Stimulated activated memory B cell treated with anti-CD40 and anti-IgM and Interleukin-4, amounts not matched to agents 10 μg/mL and 1 μg/mL and 100 μg/mL, for 72 hours (primary cell): ENCODE measurements at regions not wholly inside any gene's neighbourhood (a gene's known extent, or its start where the extent isn't known, plus 50 kb on each side); places are given as distances from the start of the nearest gene placed in this dataset.

Source experiments
- ATAC-seq: fragments of 150-1000 bp; cut with Tn5 transposase; 2 replicates; pipeline ENCODE4 v1.10.0; 2021
- H3K27ac Mint-ChIP-seq: one replicate; pipeline ENCODE4 v1.8.0; 2022; ENCODE audit warnings: mild to moderate bottlenecking, mixed read lengths
- H3K27me3 Mint-ChIP-seq: one replicate; pipeline ENCODE4 v1.8.0; 2022; ENCODE audit warnings: mixed read lengths
- H3K36me3 Mint-ChIP-seq: one replicate; pipeline ENCODE4 v1.8.0; 2022; ENCODE audit warnings: mixed read lengths
- H3K4me1 Mint-ChIP-seq: one replicate; pipeline ENCODE4 v1.8.0; 2022; ENCODE audit warnings: mixed read lengths
- H3K4me3 Mint-ChIP-seq: one replicate; pipeline ENCODE4 v1.8.0; 2022; ENCODE audit warnings: mild to moderate bottlenecking, moderate library complexity, mixed read lengths
- H3K9me3 Mint-ChIP-seq: one replicate; pipeline ENCODE4 v1.8.0; 2022; ENCODE audit warnings: mixed read lengths

DNA sequence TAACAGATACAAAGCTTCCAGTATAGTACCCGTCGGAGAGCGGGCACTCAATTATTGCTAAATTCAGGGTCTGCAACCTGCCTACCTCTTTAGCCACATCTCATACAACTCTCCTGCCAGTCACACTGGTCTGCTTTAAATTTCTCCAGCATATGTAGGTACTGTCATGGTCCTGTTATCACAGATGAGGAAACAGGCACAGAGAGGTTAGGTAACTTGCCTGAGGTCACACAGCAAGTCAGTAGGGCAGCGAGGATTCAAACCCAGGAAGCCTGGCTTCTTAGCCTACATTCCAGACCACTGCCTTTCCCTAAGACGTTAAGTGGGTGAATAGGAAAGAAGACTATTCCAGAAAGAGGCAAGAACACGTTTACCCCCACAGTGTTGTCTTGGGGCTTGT, 186.0 kb upstream of the NFIB start:
- Mint-ChIP-seq H3K27me3 (peaks cover 17% of the 10 kb centered on the region), H3K4me3 (no peak overlapping the region), H3K9me3 (peaks cover 2% of the 10 kb centered on the region), H3K36me3 (no peaks in the 10 kb centered on the region), H3K4me1 (no peaks in the 10 kb centered on the region), H3K27ac (no peak overlapping the region)
- no peak for ATAC-seq

- Mint-ChIP-seq H3K36me3 (no peaks in the 10 kb centered on the region), H3K4me3 (no peak overlapping the region), H3K27me3 (peaks cover 6% of the 10 kb centered on the region), H3K4me1 (no peaks in the 10 kb centered on the region), H3K27ac (no peak overlapping the region), H3K9me3 (peaks cover 2% of the 10 kb centered on the region)
- no peak for ATAC-seq
These were observed 184.9 kb upstream of the NFIB start for GRCh38 chr9:14498824-14499223.

DNA sequence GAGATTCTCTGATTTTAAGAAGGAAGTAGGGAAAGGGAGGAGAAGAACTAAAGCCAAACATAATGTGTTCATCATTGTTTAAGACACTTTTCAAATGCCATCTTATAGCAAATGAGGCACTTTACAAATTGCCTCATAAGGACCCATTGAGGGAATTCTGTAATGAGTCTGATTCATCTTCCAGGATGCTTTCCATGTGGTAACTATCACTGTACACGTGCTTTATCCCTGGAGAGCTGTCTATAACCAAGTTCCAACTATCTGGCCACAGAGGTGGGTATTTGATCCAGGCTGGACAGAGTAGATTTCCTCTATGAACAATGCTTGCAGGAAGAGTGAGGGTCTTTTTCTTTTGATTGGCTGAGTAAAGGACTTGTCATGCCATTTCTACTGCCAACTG, 183.5 kb upstream of the NFIB start:
- Mint-ChIP-seq H3K27me3 (no peaks in the 10 kb centered on the region), H3K36me3 (no peaks in the 10 kb centered on the region), H3K4me3 (no peak overlapping the region), H3K9me3 (peaks cover 2% of the 10 kb centered on the region), H3K4me1 (no peaks in the 10 kb centered on the region), H3K27ac (no peak overlapping the region)
- ATAC-seq = no peak

GRCh38 chr9:14488421-14489190, 174.7 kb upstream of the NFIB start:
- peaks cover 3% of the 10 kb centered on the region for H3K9me3 Mint-ChIP-seq
- no peaks in the 10 kb centered on the region for H3K4me1 Mint-ChIP-seq
- ATAC-seq = peak; percentile 19

DNA sequence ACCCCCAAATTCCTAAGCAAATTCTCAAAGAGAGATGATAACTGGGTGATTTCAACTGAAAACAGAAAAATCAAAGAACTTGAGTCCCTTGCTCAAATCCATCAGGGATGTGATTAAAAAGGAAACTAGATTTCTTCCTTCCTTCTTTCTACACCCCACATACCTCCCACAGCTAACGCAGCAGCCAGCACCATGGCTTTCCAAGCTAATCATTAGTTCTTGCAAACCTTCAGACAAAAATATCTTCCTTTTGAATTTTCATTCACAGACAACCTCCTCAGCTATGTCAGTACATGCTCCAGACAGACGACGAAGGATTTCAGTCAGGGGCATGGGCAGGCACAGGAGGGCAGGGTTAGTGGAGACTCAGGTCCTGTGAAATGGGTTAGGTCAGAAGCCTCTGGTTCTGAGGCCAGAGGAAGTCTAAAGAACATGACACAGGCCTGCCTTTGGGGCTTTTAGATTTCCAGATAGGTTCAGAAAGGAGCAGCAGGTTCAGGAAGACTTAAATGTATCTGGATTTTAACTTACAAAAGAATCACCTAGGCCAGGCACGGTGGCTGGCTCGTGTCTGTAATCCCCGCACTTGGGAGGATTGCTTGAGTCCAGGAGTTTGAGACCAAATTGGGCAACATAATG, 173.7 kb upstream of the NFIB start:
- Mint-ChIP-seq H3K27me3 (peaks cover 9% of the 10 kb centered on the region), H3K4me1 (no peaks in the 10 kb centered on the region), H3K9me3 (peaks cover 3% of the 10 kb centered on the region), H3K27ac (no peak overlapping the region), H3K4me3 (no peak overlapping the region), H3K36me3 (no peaks in the 10 kb centered on the region)
- no peak for ATAC-seq

More at GRCh38 chr9:14488421-14489190, 174.7 kb upstream of the NFIB start:
- Mint-ChIP-seq H3K4me3 (no peak overlapping the region), H3K36me3 (no peaks in the 10 kb centered on the region), H3K27me3 (peaks cover 9% of the 10 kb centered on the region), H3K27ac (no peak overlapping the region)

GRCh38 chr9:14485366-14485765, 171.4 kb upstream of the NFIB start:
- Mint-ChIP-seq H3K36me3 (no peaks in the 10 kb centered on the region), H3K27ac (no peak overlapping the region), H3K9me3 (peaks cover 1% of the 10 kb centered on the region), H3K4me3 (no peak overlapping the region), H3K4me1 (no peaks in the 10 kb centered on the region), H3K27me3 (peaks cover 9% of the 10 kb centered on the region)
- ATAC-seq = no peak

- H3K4me3 Mint-ChIP-seq = no peak overlapping the region
- no peaks in the 10 kb centered on the region for H3K4me1 Mint-ChIP-seq
- H3K27me3 Mint-ChIP-seq = peaks cover 9% of the 10 kb centered on the region
- H3K9me3 Mint-ChIP-seq = no peaks in the 10 kb centered on the region
- no peaks in the 10 kb centered on the region for H3K36me3 Mint-ChIP-seq
- H3K27ac Mint-ChIP-seq = no peak overlapping the region
- ATAC-seq = no peak
These were observed 168.9 kb upstream of the NFIB start for GRCh38 chr9:14482856-14483255.

GRCh38 chr9:14480526-14480925, 166.6 kb upstream of the NFIB start:
- no peaks in the 10 kb centered on the region for H3K4me1 Mint-ChIP-seq
- no peak overlapping the region for H3K4me3 Mint-ChIP-seq
- no peaks in the 10 kb centered on the region for H3K36me3 Mint-ChIP-seq
- H3K27me3 Mint-ChIP-seq = no peaks in the 10 kb centered on the region
- H3K9me3 Mint-ChIP-seq = no peaks in the 10 kb centered on the region
- no peak for ATAC-seq
- no peak overlapping the region for H3K27ac Mint-ChIP-seq

DNA sequence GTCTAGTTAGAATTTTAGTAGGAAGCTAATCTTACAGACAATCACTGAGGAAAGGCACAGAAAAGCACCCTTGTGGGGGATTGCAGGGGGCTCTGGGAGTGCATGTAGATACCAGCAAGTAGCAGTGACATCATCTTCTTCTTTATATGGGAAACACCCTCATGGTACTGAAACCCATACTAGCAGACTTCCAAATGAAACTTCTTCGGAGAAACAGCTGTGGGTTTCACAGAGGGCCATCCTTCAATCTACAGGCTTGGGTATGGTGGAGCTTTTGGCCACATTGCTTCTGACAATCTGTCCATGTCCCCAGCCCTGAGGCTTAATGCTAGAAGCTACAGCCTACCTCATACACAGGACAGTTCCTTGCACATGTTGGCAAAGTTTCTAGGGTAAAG, 165.2 kb upstream of the NFIB start:
- H3K9me3 Mint-ChIP-seq = no peaks in the 10 kb centered on the region
- H3K36me3 Mint-ChIP-seq = no peaks in the 10 kb centered on the region
- no peak for ATAC-seq
- H3K27ac Mint-ChIP-seq = no peak overlapping the region
- no peak overlapping the region for H3K4me3 Mint-ChIP-seq
- no peaks in the 10 kb centered on the region for H3K27me3 Mint-ChIP-seq
- no peaks in the 10 kb centered on the region for H3K4me1 Mint-ChIP-seq

DNA sequence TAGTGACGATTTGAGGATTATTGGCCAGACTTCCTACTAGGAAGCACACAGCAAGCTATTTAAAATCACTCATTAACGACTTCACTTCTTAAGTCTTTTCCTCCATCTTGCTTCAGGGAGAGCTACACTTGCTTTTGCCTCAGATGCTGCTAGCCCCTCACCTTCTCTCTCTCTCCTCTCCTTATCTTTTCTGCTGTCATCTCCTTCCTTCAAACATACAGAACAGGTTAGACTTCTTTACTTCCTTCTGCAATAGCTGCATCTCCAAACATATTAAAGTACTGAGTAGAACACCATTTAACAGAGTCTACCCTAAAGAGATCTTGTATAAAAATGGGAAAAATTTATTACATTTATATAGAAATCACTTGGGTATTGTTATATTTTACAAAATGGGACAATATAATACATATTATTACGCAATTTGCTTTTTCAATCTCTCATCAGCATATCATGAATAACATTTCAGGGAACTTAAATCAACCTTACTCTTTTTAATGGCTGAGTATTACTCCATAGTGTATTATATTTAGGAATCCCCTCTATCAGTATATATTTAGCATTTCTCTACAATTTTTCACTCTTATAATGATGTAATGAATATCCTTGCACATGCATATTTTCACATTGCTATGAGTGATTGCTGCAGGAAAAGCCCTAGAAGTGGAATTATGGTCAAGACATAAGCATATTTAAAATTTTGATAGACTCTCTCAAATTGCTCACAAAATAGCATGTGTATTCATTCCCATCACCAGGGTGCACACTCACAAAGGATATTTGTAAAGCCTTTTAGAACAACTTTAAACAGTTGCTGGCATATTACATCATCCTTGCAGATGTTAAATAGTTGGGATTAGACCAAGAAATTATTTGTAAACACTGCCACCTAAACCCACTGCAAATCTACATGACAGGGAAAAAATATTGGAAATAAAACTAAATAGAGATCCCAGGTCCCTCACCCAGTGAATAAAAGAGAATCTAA, 164.5 kb upstream of the NFIB start:
- Mint-ChIP-seq H3K4me3 (no peak overlapping the region), H3K9me3 (no peaks in the 10 kb centered on the region), H3K36me3 (no peaks in the 10 kb centered on the region), H3K4me1 (no peaks in the 10 kb centered on the region), H3K27ac (no peak overlapping the region), H3K27me3 (no peaks in the 10 kb centered on the region)
- no peak for ATAC-seq

DNA sequence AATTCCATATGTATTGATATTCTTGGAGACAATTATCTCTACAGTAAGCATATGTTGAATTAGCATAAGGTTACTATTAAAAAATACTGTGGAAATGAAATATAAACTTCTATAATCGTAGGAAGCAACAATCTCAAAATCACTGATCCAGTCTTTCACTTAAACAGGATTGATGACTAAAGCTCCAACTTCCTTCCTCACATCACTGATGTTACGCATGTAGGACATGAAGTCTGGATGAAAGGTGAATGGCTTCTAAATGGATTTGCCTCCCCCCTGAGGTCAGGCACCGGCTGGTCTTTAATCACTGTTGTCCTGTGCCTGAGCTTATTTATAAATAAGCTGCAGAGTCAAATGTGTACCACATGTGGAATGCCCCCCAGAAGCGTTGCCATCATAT, 157.1 kb upstream of the NFIB start:
- Mint-ChIP-seq H3K4me1 (no peaks in the 10 kb centered on the region), H3K36me3 (no peaks in the 10 kb centered on the region), H3K27ac (no peak overlapping the region), H3K9me3 (no peaks in the 10 kb centered on the region), H3K27me3 (no peaks in the 10 kb centered on the region), H3K4me3 (no peak overlapping the region)
- no peak for ATAC-seq

GRCh38 chr9:14467675-14468374, 153.9 kb upstream of the NFIB start:
- H3K27ac Mint-ChIP-seq = no peak overlapping the region
- H3K4me1 Mint-ChIP-seq = no peaks in the 10 kb centered on the region
- H3K36me3 Mint-ChIP-seq = no peaks in the 10 kb centered on the region
- no peak overlapping the region for H3K4me3 Mint-ChIP-seq
- no peaks in the 10 kb centered on the region for H3K9me3 Mint-ChIP-seq
- no peak for ATAC-seq
- H3K27me3 Mint-ChIP-seq = no peaks in the 10 kb centered on the region

DNA sequence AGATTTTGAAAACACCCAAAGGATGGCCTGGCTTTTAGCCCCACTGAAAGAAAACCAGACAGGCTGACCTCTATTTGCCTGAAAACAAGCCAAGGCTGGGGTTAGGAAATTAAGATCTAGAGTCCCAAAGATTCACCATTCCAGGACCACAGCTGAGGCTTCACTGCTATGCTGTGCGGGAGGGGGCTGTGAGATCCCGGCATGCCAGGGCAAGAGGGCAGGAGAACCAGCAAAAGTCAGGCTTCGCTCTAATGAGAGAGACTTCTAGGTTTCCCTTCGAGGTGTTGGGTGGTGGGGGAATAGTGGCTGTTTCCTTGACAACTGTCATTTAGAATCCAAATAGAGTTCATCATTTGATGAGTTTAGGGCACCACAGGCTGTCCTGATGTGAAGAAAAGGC, 152.9 kb upstream of the NFIB start:
- no peaks in the 10 kb centered on the region for H3K27me3 Mint-ChIP-seq
- no peaks in the 10 kb centered on the region for H3K36me3 Mint-ChIP-seq
- no peak overlapping the region for H3K4me3 Mint-ChIP-seq
- ATAC-seq = no peak
- H3K27ac Mint-ChIP-seq = no peak overlapping the region
- H3K9me3 Mint-ChIP-seq = no peaks in the 10 kb centered on the region
- no peaks in the 10 kb centered on the region for H3K4me1 Mint-ChIP-seq

GRCh38 chr9:14466429-14466818, 152.5 kb upstream of the NFIB start:
- H3K4me3 Mint-ChIP-seq = no peak overlapping the region
- no peaks in the 10 kb centered on the region for H3K4me1 Mint-ChIP-seq
- H3K36me3 Mint-ChIP-seq = no peaks in the 10 kb centered on the region
- H3K9me3 Mint-ChIP-seq = no peaks in the 10 kb centered on the region
- H3K27me3 Mint-ChIP-seq = no peaks in the 10 kb centered on the region
- H3K27ac Mint-ChIP-seq = no peak overlapping the region
- no peak for ATAC-seq

DNA sequence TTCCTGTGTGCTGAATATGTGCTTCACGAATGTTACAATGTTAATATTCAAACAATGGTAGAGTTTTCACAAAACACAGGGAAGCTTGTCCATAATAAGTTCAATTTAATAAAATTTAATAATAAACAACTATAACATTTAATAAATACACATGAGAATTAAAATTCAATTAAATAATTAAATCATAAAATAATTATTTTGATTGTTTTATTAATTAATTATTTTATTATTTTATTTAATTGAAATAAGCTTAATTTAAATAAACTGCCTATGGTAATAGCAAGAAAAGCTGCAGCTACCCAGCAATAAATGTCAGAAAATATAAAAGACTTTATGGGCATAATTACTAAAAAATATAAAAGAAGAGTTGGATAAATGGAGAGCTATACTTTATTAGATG, 149.0 kb upstream of the NFIB start:
- Mint-ChIP-seq H3K36me3 (no peaks in the 10 kb centered on the region), H3K27ac (no peak overlapping the region), H3K27me3 (no peaks in the 10 kb centered on the region), H3K4me1 (no peaks in the 10 kb centered on the region), H3K4me3 (no peak overlapping the region), H3K9me3 (no peaks in the 10 kb centered on the region)
- no peak for ATAC-seq
